Activated T-cell treated with anti-CD3 and anti-CD28 coated beads, Interleukin-2, amount 50 U/mL, for 72 hours (primary cell): ENCODE measurements at regions not wholly inside any gene's neighbourhood (a gene's known extent, or its start where the extent isn't known, plus 50 kb on each side); places are given as distances from the start of the nearest gene placed in this dataset.

ENCODE experiments used
- ATAC-seq, 2 donors: fragments of 150-1000 bp; cut with Tn5 transposase; replicated peaks in 1 of 2; 2 replicates each; pipeline ENCODE4 v1.10.0; 2021; ENCODE audit warnings: moderate library complexity in 2 of 2, mild to moderate bottlenecking in 1 of 2
- DNase-seq, 2 donors: peaks; one replicate each; pipeline ENCODE4 v3.0.0; 2021 to 2022; ENCODE audit warnings: mixed read lengths in 1 of 2
- H3K27ac Mint-ChIP-seq: one replicate; pipeline ENCODE4 v1.8.0; 2022; ENCODE audit warnings: mild to moderate bottlenecking, moderate library complexity, mixed read lengths
- H3K27me3 Mint-ChIP-seq: one replicate; pipeline ENCODE4 v1.8.0; 2022; ENCODE audit warnings: low read depth, mixed read lengths
- H3K36me3 Mint-ChIP-seq, 2 donors: one replicate each; pipeline ENCODE4 v1.8.0; 2022; ENCODE audit warnings: mixed read lengths in 2 of 2, mild to moderate bottlenecking in 1 of 2; ENCODE audit not compliant: insufficient read depth in 2 of 2
- H3K4me1 Mint-ChIP-seq: one replicate; pipeline ENCODE4 v1.8.0; 2022; ENCODE audit warnings: low read depth, mixed read lengths
- H3K4me3 Mint-ChIP-seq, 2 donors: one replicate each; pipeline ENCODE4 v1.8.0; 2022; ENCODE audit warnings: mild to moderate bottlenecking in 2 of 2, mixed read lengths in 2 of 2, moderate library complexity in 2 of 2
- H3K9me3 Mint-ChIP-seq, 2 donors: one replicate each; pipeline ENCODE4 v1.8.0; 2022; ENCODE audit warnings: mixed read lengths in 2 of 2

GRCh38 chr3:80445053-80445452 is 677.3 kb upstream of the ROBO1 start:
- ATAC-seq (no peak), DNase-seq (no peak)
- peaks cover 0 to 4% of the 10 kb centered on the region in 2 donors for H3K9me3 Mint-ChIP-seq
- no peaks in the 10 kb centered on the region for H3K27me3 Mint-ChIP-seq
- H3K4me1 Mint-ChIP-seq: no peaks in the 10 kb centered on the region
- no peak overlapping the region for H3K27ac Mint-ChIP-seq
- H3K36me3 Mint-ChIP-seq: no peaks in the 10 kb centered on the region
- no peak overlapping the region for H3K4me3 Mint-ChIP-seq

- H3K4me1 Mint-ChIP-seq: no peaks in the 10 kb centered on the region
- H3K27ac Mint-ChIP-seq: no peak overlapping the region
- H3K36me3 Mint-ChIP-seq: no peaks in the 10 kb centered on the region
- H3K9me3 Mint-ChIP-seq: peaks cover 0 to 4% of the 10 kb centered on the region in 2 donors
- no peaks in the 10 kb centered on the region for H3K27me3 Mint-ChIP-seq
- ATAC-seq (no peak), DNase-seq (no peak)
- no peak overlapping the region for H3K4me3 Mint-ChIP-seq
Measured at GRCh38 chr3:80439490-80439889, 671.7 kb upstream of the ROBO1 start.

- no peak overlapping the region for H3K4me3 Mint-ChIP-seq
- no peak for DNase-seq
- H3K27me3 Mint-ChIP-seq: no peaks in the 10 kb centered on the region
- peaks cover 5 to 8% of the 10 kb centered on the region in 2 donors for H3K9me3 Mint-ChIP-seq
- no peak overlapping the region for H3K27ac Mint-ChIP-seq
- no peak for ATAC-seq
- no peaks in the 10 kb centered on the region for H3K4me1 Mint-ChIP-seq
- H3K36me3 Mint-ChIP-seq: peaks cover 0 to 2% of the 10 kb centered on the region in 2 donors
Measured at GRCh38 chr3:80434366-80434765, 666.6 kb upstream of the ROBO1 start.

GRCh38 chr3:80424951-80425350 is 657.2 kb upstream of the ROBO1 start:
- peaks cover 0 to 2% of the 10 kb centered on the region in 2 donors for H3K36me3 Mint-ChIP-seq
- no peaks in the 10 kb centered on the region for H3K27me3 Mint-ChIP-seq
- DNase-seq: no peak
- no peaks in the 10 kb centered on the region for H3K4me1 Mint-ChIP-seq
- no peak for ATAC-seq
- H3K27ac Mint-ChIP-seq: no peak overlapping the region
- peaks cover 5 to 6% of the 10 kb centered on the region in 2 donors for H3K9me3 Mint-ChIP-seq
- H3K4me3 Mint-ChIP-seq: no peak overlapping the region

- no peaks in the 10 kb centered on the region for H3K36me3 Mint-ChIP-seq
- no peak for DNase-seq
- ATAC-seq: no peak
- H3K9me3 Mint-ChIP-seq: peaks cover 1 to 4% of the 10 kb centered on the region in 2 donors
- no peak overlapping the region for H3K4me3 Mint-ChIP-seq
- H3K27ac Mint-ChIP-seq: no peak overlapping the region
- H3K27me3 Mint-ChIP-seq: no peaks in the 10 kb centered on the region
- H3K4me1 Mint-ChIP-seq: no peaks in the 10 kb centered on the region
Measured at GRCh38 chr3:80408030-80408721, 640.4 kb upstream of the ROBO1 start.

GRCh38 chr3:80405618-80406017 is 637.8 kb upstream of the ROBO1 start:
- Mint-ChIP-seq H3K36me3 (no peaks in the 10 kb centered on the region), H3K9me3 (peaks cover 1 to 6% of the 10 kb centered on the region in 2 donors), H3K27me3 (no peaks in the 10 kb centered on the region), H3K27ac (no peak overlapping the region), H3K4me1 (no peaks in the 10 kb centered on the region), H3K4me3 (no peak overlapping the region)
- ATAC-seq: no peak
- DNase-seq: no peak

- Mint-ChIP-seq H3K27me3 (no peaks in the 10 kb centered on the region), H3K4me3 (no peak overlapping the region), H3K4me1 (no peaks in the 10 kb centered on the region), H3K9me3 (peaks cover 6 to 10% of the 10 kb centered on the region in 2 donors), H3K27ac (no peak overlapping the region), H3K36me3 (peaks cover 0 to 2% of the 10 kb centered on the region in 2 donors)
- no peak for ATAC-seq
- DNase-seq: no peak
Measured at GRCh38 chr3:80395023-80395422, 627.2 kb upstream of the ROBO1 start.

- Mint-ChIP-seq H3K4me3 (no peak overlapping the region), H3K36me3 (peaks cover 0 to 2% of the 10 kb centered on the region in 2 donors), H3K27ac (no peak overlapping the region), H3K27me3 (no peaks in the 10 kb centered on the region), H3K9me3 (peaks cover 6 to 8% of the 10 kb centered on the region in 2 donors), H3K4me1 (no peaks in the 10 kb centered on the region)
- DNase-seq (no peak), ATAC-seq (no peak)
Measured at GRCh38 chr3:80391573-80391972, 623.8 kb upstream of the ROBO1 start.

- H3K4me3 Mint-ChIP-seq: no peak overlapping the region
- H3K27me3 Mint-ChIP-seq: no peaks in the 10 kb centered on the region
- H3K36me3 Mint-ChIP-seq: no peaks in the 10 kb centered on the region
- H3K27ac Mint-ChIP-seq: no peak overlapping the region
- ATAC-seq (no peak), DNase-seq (no peak)
- H3K4me1 Mint-ChIP-seq: no peaks in the 10 kb centered on the region
- H3K9me3 Mint-ChIP-seq: peaks cover 12 to 16% of the 10 kb centered on the region in 2 donors
Measured at GRCh38 chr3:80384811-80385210, 617.0 kb upstream of the ROBO1 start.

GRCh38 chr3:80374423-80374822 is 606.6 kb upstream of the ROBO1 start:
- H3K36me3 Mint-ChIP-seq: peaks cover 0 to 1% of the 10 kb centered on the region in 2 donors
- no peak overlapping the region for H3K27ac Mint-ChIP-seq
- DNase-seq (no peak), ATAC-seq (no peak)
- no peak overlapping the region for H3K4me3 Mint-ChIP-seq
- no peaks in the 10 kb centered on the region for H3K27me3 Mint-ChIP-seq
- peaks cover 2 to 3% of the 10 kb centered on the region in 2 donors for H3K9me3 Mint-ChIP-seq
- H3K4me1 Mint-ChIP-seq: no peaks in the 10 kb centered on the region

- Mint-ChIP-seq H3K36me3 (peaks cover 2 to 3% of the 10 kb centered on the region in 2 donors), H3K27me3 (no peaks in the 10 kb centered on the region), H3K4me1 (no peaks in the 10 kb centered on the region), H3K9me3 (peaks cover 8 to 12% of the 10 kb centered on the region in 2 donors), H3K27ac (no peak overlapping the region), H3K4me3 (no peak overlapping the region)
- DNase-seq (no peak), ATAC-seq (no peak)
Measured at GRCh38 chr3:80368616-80369015, 600.8 kb upstream of the ROBO1 start.

- H3K4me3 Mint-ChIP-seq: no peak overlapping the region
Measured at GRCh38 chr3:80366808-80367548, 599.2 kb upstream of the ROBO1 start.

GRCh38 chr3:80357761-80358160 is 590.0 kb upstream of the ROBO1 start:
- Mint-ChIP-seq H3K4me1 (no peaks in the 10 kb centered on the region), H3K4me3 (no peak overlapping the region), H3K27ac (no peak overlapping the region), H3K27me3 (no peaks in the 10 kb centered on the region), H3K9me3 (peaks cover 13 to 19% of the 10 kb centered on the region in 2 donors), H3K36me3 (peaks cover 0 to 2% of the 10 kb centered on the region in 2 donors)
- DNase-seq: no peak
- ATAC-seq: no peak

More at GRCh38 chr3:80366808-80367548, 599.2 kb upstream of the ROBO1 start:
- no peak for DNase-seq
- no peaks in the 10 kb centered on the region for H3K4me1 Mint-ChIP-seq
- H3K27ac Mint-ChIP-seq: no peak overlapping the region
- no peak for ATAC-seq
- H3K36me3 Mint-ChIP-seq: peaks cover 2 to 3% of the 10 kb centered on the region in 2 donors
- H3K9me3 Mint-ChIP-seq: peaks cover 6 to 12% of the 10 kb centered on the region in 2 donors
- H3K27me3 Mint-ChIP-seq: no peaks in the 10 kb centered on the region
